ENCODE measurements at regions not wholly inside any gene's neighbourhood (a gene's known extent, or its start where the extent isn't known, plus 50 kb on each side); places are given as distances from the start of the nearest gene placed in this dataset.
"Not testable (repeated sequence)": the region's sequence is repeated elsewhere in the genome, so short reads cannot be mapped to it uniquely, and the experiment has no call there.

GRCh38 chr6:158886346-158886977 lies 67.3 kb upstream of the EZR start:
- not testable (repeated sequence) for H3K27ac ChIP-seq (ENCODE audit: low read length); H3K36me3 ChIP-seq (ENCODE audit: control insufficient read depth, insufficient read depth, low read length); H3K4me3 ChIP-seq (ENCODE audit: low read length); DNase-seq (ENCODE audit: low read depth, low spot score); H3K9me3 ChIP-seq (ENCODE audit: control insufficient read depth, insufficient read depth, low read length); H3K4me1 ChIP-seq (ENCODE audit: control insufficient read depth, insufficient read depth, low read length); H3K27me3 ChIP-seq (ENCODE audit: control insufficient read depth, insufficient read depth, low read length)
- WGBS (ENCODE audit: insufficient coverage, insufficient read length), result no CpG with 5 or more reads among the region's 15 CpGs

GRCh38 chr6:158881884-158882283 lies 62.7 kb upstream of the EZR start:
- not testable (repeated sequence) for H3K36me3 ChIP-seq (ENCODE audit: control insufficient read depth, insufficient read depth, low read length); H3K27me3 ChIP-seq (ENCODE audit: control insufficient read depth, insufficient read depth, low read length); H3K4me3 ChIP-seq (ENCODE audit: low read length); H3K4me1 ChIP-seq (ENCODE audit: control insufficient read depth, insufficient read depth, low read length); H3K27ac ChIP-seq (ENCODE audit: low read length); H3K9me3 ChIP-seq (ENCODE audit: control insufficient read depth, insufficient read depth, low read length); DNase-seq (ENCODE audit: low read depth, low spot score)
- WGBS (ENCODE audit: insufficient coverage, insufficient read length), result no CpG with 5 or more reads among the region's 3 CpGs

GRCh38 chr6:158881276-158881675 lies 62.1 kb upstream of the EZR start:
- not testable (repeated sequence) for H3K9me3 ChIP-seq (ENCODE audit: control insufficient read depth, insufficient read depth, low read length); H3K4me3 ChIP-seq (ENCODE audit: low read length); H3K4me1 ChIP-seq (ENCODE audit: control insufficient read depth, insufficient read depth, low read length); H3K27me3 ChIP-seq (ENCODE audit: control insufficient read depth, insufficient read depth, low read length); DNase-seq (ENCODE audit: low read depth, low spot score); H3K36me3 ChIP-seq (ENCODE audit: control insufficient read depth, insufficient read depth, low read length); H3K27ac ChIP-seq (ENCODE audit: low read length)
- WGBS (ENCODE audit: insufficient coverage, insufficient read length), result no CpG with 5 or more reads among the region's 1 CpG

- H3K4me1 ChIP-seq (ENCODE audit: control insufficient read depth, insufficient read depth, low read length), result no peaks in the 10 kb centered on the region
- no peaks in the 10 kb centered on the region for H3K9me3 ChIP-seq (ENCODE audit: control insufficient read depth, insufficient read depth, low read length)
- DNase-seq (ENCODE audit: low read depth, low spot score), result no peak
- H3K27ac ChIP-seq (ENCODE audit: low read length), result no peak overlapping the region
- no peak overlapping the region for H3K4me3 ChIP-seq (ENCODE audit: low read length)
- H3K36me3 ChIP-seq (ENCODE audit: control insufficient read depth, insufficient read depth, low read length), result no peaks in the 10 kb centered on the region
- no peaks in the 10 kb centered on the region for H3K27me3 ChIP-seq (ENCODE audit: control insufficient read depth, insufficient read depth, low read length)
- WGBS (ENCODE audit: insufficient coverage, insufficient read length), result no CpG with 5 or more reads among the region's 5 CpGs
These were observed 60.0 kb upstream of the EZR start for GRCh38 chr6:158879180-158879579.

- no peak overlapping the region for H3K27ac ChIP-seq (ENCODE audit: low read length)
- H3K4me3 ChIP-seq (ENCODE audit: low read length), result no peak overlapping the region
- H3K4me1 ChIP-seq (ENCODE audit: control insufficient read depth, insufficient read depth, low read length), result no peaks in the 10 kb centered on the region
- no peak for DNase-seq (ENCODE audit: low read depth, low spot score)
- H3K27me3 ChIP-seq (ENCODE audit: control insufficient read depth, insufficient read depth, low read length), result no peaks in the 10 kb centered on the region
- no peaks in the 10 kb centered on the region for H3K9me3 ChIP-seq (ENCODE audit: control insufficient read depth, insufficient read depth, low read length)
- no peaks in the 10 kb centered on the region for H3K36me3 ChIP-seq (ENCODE audit: control insufficient read depth, insufficient read depth, low read length)
- no CpG with 5 or more reads among the region's 1 CpG for WGBS (ENCODE audit: insufficient coverage, insufficient read length)
These were observed 58.5 kb upstream of the EZR start for GRCh38 chr6:158877716-158878115.

GRCh38 chr6:158876886-158877285 lies 57.7 kb upstream of the EZR start:
- WGBS (ENCODE audit: insufficient coverage, insufficient read length), result no CpG with 5 or more reads among the region's 1 CpG
- no peak overlapping the region for H3K27ac ChIP-seq (ENCODE audit: low read length)
- no peak overlapping the region for H3K4me3 ChIP-seq (ENCODE audit: low read length)
- no peaks in the 10 kb centered on the region for H3K36me3 ChIP-seq (ENCODE audit: control insufficient read depth, insufficient read depth, low read length)
- DNase-seq (ENCODE audit: low read depth, low spot score), result no peak
- H3K27me3 ChIP-seq (ENCODE audit: control insufficient read depth, insufficient read depth, low read length), result no peaks in the 10 kb centered on the region
- no peaks in the 10 kb centered on the region for H3K4me1 ChIP-seq (ENCODE audit: control insufficient read depth, insufficient read depth, low read length)
- no peaks in the 10 kb centered on the region for H3K9me3 ChIP-seq (ENCODE audit: control insufficient read depth, insufficient read depth, low read length)

- Histone ChIP-seq H3K4me3 (ENCODE audit: low read length) (no peak overlapping the region), H3K4me1 (ENCODE audit: control insufficient read depth, insufficient read depth, low read length) (peaks cover 7% of the 10 kb centered on the region; the same call in 1 of the 2 replicates), H3K9me3 (ENCODE audit: control insufficient read depth, insufficient read depth, low read length) (no peaks in the 10 kb centered on the region), H3K36me3 (ENCODE audit: control insufficient read depth, insufficient read depth, low read length) (no peaks in the 10 kb centered on the region), H3K27ac (ENCODE audit: low read length) (no peak overlapping the region), H3K27me3 (ENCODE audit: control insufficient read depth, insufficient read depth, low read length) (no peaks in the 10 kb centered on the region)
- no peak for DNase-seq (ENCODE audit: low read depth, low spot score)
- WGBS (ENCODE audit: insufficient coverage, insufficient read length), result 100% methylated on average over 3 of the region's 4 CpGs
These were observed 51.4 kb upstream of the EZR start for GRCh38 chr6:158870649-158870957.

- WGBS (ENCODE audit: insufficient coverage, insufficient read length), result no CpG with 5 or more reads among the region's 50 CpGs
- no peak for DNase-seq (ENCODE audit: low read depth, low spot score)
- H3K9me3 ChIP-seq (ENCODE audit: control insufficient read depth, insufficient read depth, low read length), result no peaks in the 10 kb centered on the region
- H3K27ac ChIP-seq (ENCODE audit: low read length), result no peak overlapping the region
- H3K4me3 ChIP-seq (ENCODE audit: low read length), result peak overlapping the region; percentile 51; the same call in 1 of the 2 replicates
- peaks cover 7% of the 10 kb centered on the region; the same call in 1 of the 2 replicates for H3K4me1 ChIP-seq (ENCODE audit: control insufficient read depth, insufficient read depth, low read length)
- no peaks in the 10 kb centered on the region for H3K36me3 ChIP-seq (ENCODE audit: control insufficient read depth, insufficient read depth, low read length)
- no peaks in the 10 kb centered on the region for H3K27me3 ChIP-seq (ENCODE audit: control insufficient read depth, insufficient read depth, low read length)
These were observed 50.9 kb upstream of the EZR start for GRCh38 chr6:158869826-158870648.

GRCh38 chr6:158868890-158869825 lies 50.0 kb upstream of the EZR start:
- no CpG with 5 or more reads among the region's 45 CpGs for WGBS (ENCODE audit: insufficient coverage, insufficient read length)
- Histone ChIP-seq H3K36me3 (ENCODE audit: control insufficient read depth, insufficient read depth, low read length) (no peaks in the 10 kb centered on the region), H3K9me3 (ENCODE audit: control insufficient read depth, insufficient read depth, low read length) (no peaks in the 10 kb centered on the region), H3K4me3 (ENCODE audit: low read length) (peak overlapping the region; percentile 7; the same call in 1 of the 2 replicates), H3K27me3 (ENCODE audit: control insufficient read depth, insufficient read depth, low read length) (no peaks in the 10 kb centered on the region), H3K27ac (ENCODE audit: low read length) (no peak overlapping the region), H3K4me1 (ENCODE audit: control insufficient read depth, insufficient read depth, low read length) (peaks cover 7% of the 10 kb centered on the region; the same call in 1 of the 2 replicates)
- DNase-seq (ENCODE audit: low read depth, low spot score), result no peak
